OCI-M1 (cell line): ENCODE measurements at regions not wholly inside any gene's neighbourhood (a gene's known extent, or its start where the extent isn't known, plus 50 kb on each side); places are given as distances from the start of the nearest gene placed in this dataset.
"Not testable (repeated sequence)": the region's sequence is repeated elsewhere in the genome, so short reads cannot be mapped to it uniquely, and the experiment has no call there.

Experiments used
- DNase-seq: peaks from one replicate; lab custom pipeline; 2025; lab: John Stamatoyannopoulos, UW

GRCh38 chr1:214861615-214862014, 220.9 kb upstream of the KCNK2 start:
- no peak for DNase-seq

GRCh38 chr1:214862421-214862820, 220.1 kb upstream of the KCNK2 start:
- no peak for DNase-seq

GRCh38 chr1:214864896-214865688, 217.4 kb upstream of the KCNK2 start:
- no peak for DNase-seq

- not testable (repeated sequence) for DNase-seq
Measured at GRCh38 chr1:214870426-214870825, 212.1 kb upstream of the KCNK2 start.

GRCh38 chr1:214880956-214881355, 201.6 kb upstream of the KCNK2 start:
- DNase-seq = no peak

GRCh38 chr1:214882616-214883015, 199.9 kb upstream of the KCNK2 start:
- no peak for DNase-seq

- no peak for DNase-seq
Measured at GRCh38 chr1:214895011-214895600, 187.4 kb upstream of the KCNK2 start.

GRCh38 chr1:214896921-214897320, 185.6 kb upstream of the KCNK2 start:
- DNase-seq = no peak

- no peak for DNase-seq
Measured at GRCh38 chr1:214897581-214897980, 185.0 kb upstream of the KCNK2 start.

- no peak for DNase-seq
Measured at GRCh38 chr1:214898161-214898560, 184.4 kb upstream of the KCNK2 start.

- DNase-seq = no peak
Measured at GRCh38 chr1:214898718-214899117, 183.8 kb upstream of the KCNK2 start.

GRCh38 chr1:214899908-214900460, 182.6 kb upstream of the KCNK2 start:
- no peak for DNase-seq

GRCh38 chr1:214900590-214900989, 181.9 kb upstream of the KCNK2 start:
- no peak for DNase-seq

- DNase-seq = peak; percentile 70
Measured at GRCh38 chr1:214901718-214902117, 180.8 kb upstream of the KCNK2 start.

- no peak for DNase-seq
Measured at GRCh38 chr1:214902636-214903320, 179.8 kb upstream of the KCNK2 start.

GRCh38 chr1:214912127-214912526, 170.4 kb upstream of the KCNK2 start:
- no peak for DNase-seq

GRCh38 chr1:214913966-214914365, 168.6 kb upstream of the KCNK2 start:
- DNase-seq = no peak

GRCh38 chr1:214917081-214917635, 165.4 kb upstream of the KCNK2 start:
- no peak for DNase-seq

GRCh38 chr1:214918745-214919144, 163.8 kb upstream of the KCNK2 start:
- DNase-seq = no peak

GRCh38 chr1:214920337-214920736, 162.2 kb upstream of the KCNK2 start:
- no peak for DNase-seq

GRCh38 chr1:214923278-214923915, 159.1 kb upstream of the KCNK2 start:
- no peak for DNase-seq

- no peak for DNase-seq
Measured at GRCh38 chr1:214927796-214928195, 154.7 kb upstream of the KCNK2 start.
